Activated CD4-positive, alpha-beta T cell treated with anti-CD3 and anti-CD28 coated beads for 1 hour (primary cell): ENCODE measurements at regions not wholly inside any gene's neighbourhood (a gene's known extent, or its start where the extent isn't known, plus 50 kb on each side); places are given as distances from the start of the nearest gene placed in this dataset.
"Not testable (repeated sequence)": the region's sequence is repeated elsewhere in the genome, so short reads cannot be mapped to it uniquely, and the experiment has no call there.

Experiments
- DNase-seq: peaks from one replicate; pipeline ENCODE4 v3.0.0-alpha.2; 2020

DNA sequence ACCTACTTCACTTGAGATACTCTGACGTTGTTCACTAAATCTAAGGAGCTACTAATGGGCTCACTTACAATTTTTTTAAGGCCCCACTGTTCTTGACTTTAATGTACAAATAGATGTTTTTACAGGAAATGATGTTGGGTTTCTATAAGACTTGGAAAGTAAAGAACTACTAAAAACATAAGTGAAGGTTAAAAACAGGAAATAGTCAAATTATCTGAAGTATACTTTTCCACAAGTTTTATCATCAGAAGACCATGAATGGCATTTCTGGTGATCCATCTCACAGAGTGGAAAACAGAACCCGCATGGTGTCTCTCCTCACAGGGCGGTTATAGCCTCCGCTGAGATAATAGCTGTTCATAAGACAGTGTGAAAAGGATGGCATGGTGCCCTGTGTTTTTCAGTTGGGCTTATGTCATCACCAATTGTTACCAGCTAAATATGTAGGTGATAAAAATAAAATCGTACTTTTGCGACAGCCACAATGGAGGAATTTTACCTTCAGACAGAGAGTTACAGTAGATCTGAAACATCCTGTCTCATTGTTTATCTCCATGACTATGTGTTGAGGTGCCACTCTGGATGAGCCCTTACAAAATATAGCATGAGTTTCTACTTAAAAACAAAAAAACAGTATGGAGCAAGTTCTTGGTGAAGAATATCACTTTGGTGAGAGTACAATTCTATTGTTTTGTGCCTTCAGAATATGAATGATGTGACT, 462.4 kb downstream of the RAP2B start:
- peak; percentile 8 for DNase-seq

DNA sequence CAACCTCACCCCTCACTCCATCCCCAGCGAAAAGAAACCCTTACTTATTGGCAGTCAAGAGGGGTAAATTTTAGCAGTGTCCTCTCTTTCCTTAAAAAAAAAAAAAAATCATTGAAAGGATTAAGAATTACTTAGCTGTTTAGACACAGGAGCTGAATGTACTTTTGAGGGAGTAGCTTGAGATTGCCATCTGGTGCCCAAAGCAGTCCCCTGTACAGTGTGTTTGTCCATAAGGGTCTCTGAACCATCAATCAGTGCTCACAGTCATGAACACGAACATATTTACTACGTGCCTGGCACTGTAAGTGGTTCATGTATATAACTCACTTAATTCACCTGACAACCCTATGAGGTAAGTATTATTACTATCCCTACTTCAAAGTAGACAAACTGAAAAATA, 463.5 kb downstream of the RAP2B start:
- no peak for DNase-seq

DNA sequence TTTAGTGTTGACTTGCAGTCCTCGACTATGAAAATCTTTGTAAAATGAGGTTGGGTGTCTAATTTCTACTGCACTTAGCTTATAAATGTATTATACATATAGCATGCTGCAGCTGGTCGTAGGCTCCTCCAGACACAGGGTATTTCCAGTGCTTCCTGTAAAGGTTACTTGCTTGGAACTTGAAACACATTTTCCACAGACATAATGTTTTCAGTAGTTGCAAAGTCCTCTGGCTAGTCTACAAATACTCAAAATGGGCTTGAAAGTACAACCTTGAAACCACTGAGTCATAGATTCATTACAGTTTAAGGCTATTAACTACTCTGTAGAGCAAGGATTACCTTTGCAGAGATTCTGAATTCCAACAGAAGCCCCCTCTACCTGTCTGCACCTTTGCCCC, 464.1 kb downstream of the RAP2B start:
- no peak for DNase-seq

GRCh38 chr3:153628591-153628990, 466.6 kb downstream of the RAP2B start:
- DNase-seq, result no peak

GRCh38 chr3:153629148-153629547, 467.1 kb downstream of the RAP2B start:
- no peak for DNase-seq

- no peak for DNase-seq
Observed at GRCh38 chr3:153631102-153631501, 469.1 kb downstream of the RAP2B start.

DNA sequence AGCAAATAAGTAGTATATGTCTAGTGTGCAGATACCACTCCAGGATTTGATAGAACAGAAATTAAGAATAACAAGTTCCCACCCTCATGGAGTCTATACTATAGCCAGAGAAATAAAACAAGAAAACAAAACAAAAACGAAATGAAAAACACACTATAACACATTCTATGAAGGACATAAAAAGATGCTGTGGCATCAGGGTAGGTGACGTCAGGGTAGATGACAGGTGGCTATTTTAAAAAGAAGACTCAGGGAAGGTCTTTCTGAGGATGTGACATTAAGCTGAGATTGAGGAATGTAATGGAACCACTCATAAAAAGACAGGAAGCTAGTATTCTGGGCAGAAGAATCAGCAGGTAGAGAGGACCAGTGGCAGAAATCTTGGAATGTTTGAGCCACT, 469.6 kb downstream of the RAP2B start:
- DNase-seq, result no peak

DNA sequence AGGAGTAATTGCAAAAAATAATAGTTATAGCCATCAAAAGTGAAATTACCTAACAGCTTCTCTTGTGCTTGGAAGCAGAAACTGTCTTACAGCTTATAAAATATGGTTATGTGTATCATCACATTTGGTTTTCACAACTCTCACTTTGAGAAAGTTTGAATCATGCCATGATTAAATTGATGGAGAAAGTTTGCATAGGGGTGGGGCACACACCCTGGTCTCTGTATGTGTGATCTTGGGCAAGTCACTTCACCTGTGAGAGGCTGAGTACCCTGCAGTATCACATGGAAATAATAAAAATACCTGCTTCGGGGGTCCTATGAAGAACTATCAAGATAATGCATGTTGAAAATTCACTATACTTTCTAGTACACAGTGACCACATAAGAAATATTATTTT, 471.4 kb downstream of the RAP2B start:
- DNase-seq, result no peak

GRCh38 chr3:153634683-153635082, 472.7 kb downstream of the RAP2B start:
- DNase-seq, result no peak

- no peak for DNase-seq
Observed at GRCh38 chr3:153639631-153640030, 477.6 kb downstream of the RAP2B start.

DNA sequence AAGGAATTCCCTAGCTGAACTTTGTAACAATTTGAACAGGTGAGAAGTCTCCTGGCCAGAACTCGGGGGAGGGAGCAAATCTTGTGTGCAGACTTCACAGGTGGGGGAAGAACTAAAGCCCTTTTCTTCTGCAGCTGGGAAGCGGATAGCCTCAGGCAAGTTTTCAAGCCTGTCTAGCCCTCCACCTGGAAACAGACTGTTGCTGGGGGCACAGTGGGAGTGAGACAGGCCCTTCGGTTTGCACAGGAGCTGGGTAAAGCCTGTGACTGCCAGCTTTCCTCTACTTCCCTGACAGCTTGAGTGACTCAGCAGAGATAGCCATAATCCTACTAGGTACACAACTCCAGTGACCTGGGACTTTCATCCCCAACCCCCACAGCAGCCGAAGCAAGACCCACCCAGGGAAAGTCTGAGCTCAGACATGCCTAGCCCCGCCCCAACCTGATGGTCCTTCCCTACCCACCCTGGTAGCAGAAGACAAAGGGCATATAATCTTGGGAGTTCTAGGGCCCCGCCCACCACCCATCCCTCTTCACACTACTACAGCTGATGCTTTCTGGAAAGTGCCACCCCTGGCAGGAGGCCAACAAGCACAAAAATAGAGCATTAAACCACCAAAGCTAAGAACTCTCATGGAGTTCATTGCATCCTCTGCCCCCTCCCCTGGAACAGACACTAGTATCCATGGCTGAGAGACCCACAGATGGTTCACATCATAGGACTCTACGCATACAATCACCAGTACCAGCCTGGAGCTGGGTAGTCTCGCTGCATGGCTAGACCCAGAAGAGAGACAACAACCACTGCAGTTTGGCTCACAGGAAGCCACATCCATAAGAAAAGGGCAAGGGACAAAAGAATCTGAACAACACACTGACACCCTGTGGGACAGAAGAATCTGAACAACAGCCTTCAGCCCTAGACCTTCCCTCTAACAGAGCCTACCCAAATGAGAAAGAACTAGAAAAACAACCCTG, 479.0 kb downstream of the RAP2B start:
- no peak for DNase-seq

- DNase-seq, result not testable (repeated sequence)
Observed at GRCh38 chr3:153642576-153642975, 478.6 kb upstream of the ARHGEF26 start.

- not testable (repeated sequence) for DNase-seq
Observed at GRCh38 chr3:153643471-153643870, 477.7 kb upstream of the ARHGEF26 start.

- DNase-seq, result no peak
Observed at GRCh38 chr3:153649286-153649839, 471.8 kb upstream of the ARHGEF26 start.

DNA sequence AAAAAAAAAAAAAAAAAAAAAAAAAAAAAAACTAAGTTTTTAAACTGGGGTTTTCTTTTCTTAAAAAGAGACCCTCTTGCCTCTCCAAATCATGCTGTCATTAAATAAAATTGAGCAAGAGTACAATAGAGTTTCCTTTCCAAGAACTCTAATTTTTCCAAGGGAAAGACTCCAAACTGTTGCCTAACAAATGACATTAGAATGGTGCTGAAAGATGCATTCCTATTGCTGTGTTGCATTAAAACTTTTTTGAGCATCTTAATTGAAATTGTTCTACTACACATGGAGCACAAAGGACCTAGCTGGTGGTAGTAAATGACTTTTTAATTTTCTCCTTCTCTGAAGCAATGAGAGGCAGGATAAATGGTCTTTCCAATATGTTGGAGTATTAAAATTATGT, 469.1 kb upstream of the ARHGEF26 start:
- DNase-seq, result no peak

- no peak for DNase-seq
Observed at GRCh38 chr3:153657046-153657445, 464.1 kb upstream of the ARHGEF26 start.

DNA sequence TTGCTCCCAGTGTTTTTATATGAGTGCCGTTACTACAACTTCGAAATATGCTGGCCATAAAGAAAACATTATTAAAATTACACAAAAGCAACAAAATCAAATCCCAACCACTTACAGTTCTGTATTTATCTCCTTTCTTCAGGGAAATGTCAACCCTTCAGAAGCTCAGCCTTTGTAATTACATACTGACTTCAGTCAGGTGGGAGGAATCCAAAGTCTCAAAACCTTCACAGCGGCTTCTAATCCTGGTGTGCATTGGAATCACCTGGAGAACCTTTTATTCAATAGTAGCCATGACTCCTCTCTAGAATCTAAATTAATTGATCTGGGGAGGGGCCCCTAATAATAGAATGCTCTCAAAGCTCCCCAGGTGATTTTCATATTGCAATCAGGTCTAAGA, 463.7 kb upstream of the ARHGEF26 start:
- no peak for DNase-seq

DNA sequence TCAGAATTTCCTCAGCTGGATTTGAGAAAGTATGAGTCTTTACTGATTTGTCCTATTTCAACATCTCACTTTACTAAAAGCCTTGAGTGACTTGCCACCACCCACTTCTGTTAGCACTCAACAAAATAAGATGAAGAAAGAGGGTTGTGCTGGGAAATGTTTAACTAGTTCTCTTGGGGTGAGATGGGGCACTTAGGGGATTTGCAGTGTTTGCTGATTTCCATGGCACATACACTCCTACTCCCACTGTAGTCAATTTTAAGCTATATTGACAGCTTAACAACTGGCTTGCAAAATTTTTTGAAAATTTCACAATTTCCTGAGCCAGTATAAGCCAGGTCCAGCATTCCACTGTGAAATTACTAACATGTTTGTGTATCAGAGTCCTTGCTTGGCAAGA, 463.1 kb upstream of the ARHGEF26 start:
- DNase-seq, result no peak

- no peak for DNase-seq
Observed at GRCh38 chr3:153666991-153667740, 454.0 kb upstream of the ARHGEF26 start.

DNA sequence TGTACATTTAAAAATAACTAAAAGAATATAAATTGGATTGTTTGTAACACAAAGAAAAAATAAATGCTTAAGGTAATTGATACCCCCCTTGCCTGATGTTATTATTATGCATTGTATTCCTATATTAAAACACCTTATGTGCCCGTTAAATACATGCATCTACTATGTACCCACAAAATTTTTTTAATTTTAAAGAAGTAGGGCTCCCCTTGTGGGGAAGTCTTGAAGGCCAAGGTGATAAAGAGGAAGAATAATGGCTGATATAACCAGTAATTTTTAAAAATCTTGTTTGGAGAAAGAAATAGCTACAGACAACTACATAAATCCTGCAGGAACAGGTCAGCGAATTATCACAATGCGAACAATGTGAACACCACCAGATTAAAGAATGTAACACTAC, 451.7 kb upstream of the ARHGEF26 start:
- DNase-seq, result no peak

DNA sequence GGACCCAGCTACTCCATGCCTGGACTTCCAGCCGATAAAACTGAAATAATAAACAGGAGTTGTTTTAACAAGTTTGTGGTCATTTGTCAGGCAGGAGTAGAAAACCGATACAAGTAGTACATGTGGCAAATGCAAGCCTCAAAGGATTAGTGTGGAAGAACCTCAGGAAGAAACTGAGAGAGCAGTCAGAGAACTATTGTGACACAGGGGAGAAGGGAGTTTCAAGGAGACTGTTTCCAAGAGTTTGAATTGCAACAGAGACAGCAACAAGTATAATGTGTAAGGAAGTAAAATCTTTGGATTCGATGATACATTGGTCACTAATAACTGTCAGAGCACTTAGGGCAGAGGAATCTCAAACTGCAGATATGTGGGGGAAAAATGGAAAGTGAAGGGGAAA, 450.6 kb upstream of the ARHGEF26 start:
- DNase-seq, result no peak

DNA sequence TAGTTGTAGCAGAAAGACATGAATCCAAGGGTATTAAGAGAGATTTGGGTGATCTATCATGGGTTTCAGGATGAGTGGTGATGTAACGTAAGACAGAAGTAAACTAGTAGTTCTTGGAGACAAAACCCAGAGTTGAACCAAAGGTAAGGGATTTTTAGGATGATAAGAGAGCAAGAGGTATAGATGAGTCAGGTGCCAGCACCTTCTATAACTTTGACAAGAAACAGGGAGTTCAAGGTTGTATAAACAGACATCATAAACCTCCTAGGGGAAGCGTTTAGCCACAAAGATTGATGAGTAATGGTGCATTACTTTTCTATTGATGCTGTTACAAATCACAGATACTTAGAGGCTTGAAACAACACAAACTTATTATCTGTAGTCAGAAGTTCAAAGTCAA, 447.3 kb upstream of the ARHGEF26 start:
- DNase-seq, result no peak

DNA sequence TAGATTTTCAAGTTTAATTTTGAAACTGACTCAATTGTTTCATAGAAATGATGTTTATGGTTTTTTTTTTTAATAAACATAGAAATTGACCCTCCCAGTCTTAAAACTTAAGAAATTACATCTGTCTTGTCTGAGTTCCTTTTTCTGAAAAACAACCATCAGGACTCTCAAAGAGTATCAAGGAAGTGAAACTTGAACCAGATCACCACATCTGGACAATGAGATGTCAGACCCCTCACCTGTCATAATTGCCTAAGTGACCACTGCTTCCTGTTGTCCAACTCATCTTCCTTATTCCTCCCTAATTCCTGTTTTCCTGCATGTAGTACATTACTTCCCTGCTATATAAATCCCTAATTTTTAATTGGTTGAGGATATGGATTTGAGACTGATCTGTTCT, 441.5 kb upstream of the ARHGEF26 start:
- DNase-seq, result no peak
